Large intestine (tissue), 3 donors: ENCODE measurements at regions not wholly inside any gene's neighbourhood (a gene's known extent, or its start where the extent isn't known, plus 50 kb on each side); places are given as distances from the start of the nearest gene placed in this dataset.
"Not testable (repeated sequence)": the region's sequence is repeated elsewhere in the genome, so short reads cannot be mapped to it uniquely, and the experiment has no call there.

Experiments used
- DNase-seq, 2 donors: peaks; one replicate each; pipeline versions ENCODE4 v3.0.0 to v3.0.0-alpha.2; 2013
- H3K27ac ChIP-seq: one replicate; pipeline ENCODE4 v1.5.1; 2013; ENCODE audit warnings: low read length
- H3K27me3 ChIP-seq: 2 replicates; pipeline ENCODE4 v1.6.1; 2013; ENCODE audit warnings: low read length; ENCODE audit not compliant: control insufficient read depth, insufficient read depth
- H3K36me3 ChIP-seq: 2 replicates; pipeline ENCODE4 v1.6.1; 2013; ENCODE audit warnings: low read length; ENCODE audit not compliant: control insufficient read depth, insufficient read depth
- H3K4me1 ChIP-seq: one replicate; pipeline ENCODE4 v1.6.1; 2013; ENCODE audit warnings: low read length; ENCODE audit not compliant: control insufficient read depth, insufficient read depth
- H3K4me3 ChIP-seq: one replicate; pipeline ENCODE4 v1.5.1; 2013; ENCODE audit warnings: low read length
- H3K9me3 ChIP-seq: one replicate; pipeline ENCODE4 v1.6.1; 2013; ENCODE audit warnings: mild to moderate bottlenecking, low read depth, low read length, moderate library complexity; ENCODE audit not compliant: control insufficient read depth
- WGBS: methylation state at CpG from one replicate; pipeline ENCODE4 v1.1.5; 2013; ENCODE audit warnings: low lambda C conversion rate; ENCODE audit not compliant: insufficient coverage; 5-methylcytosine and 5-hydroxymethylcytosine counted together

GRCh38 chr19:34067861-34068271 lies 104.4 kb upstream of the LSM14A start:
- Histone ChIP-seq H3K27me3 (peaks cover 9% of the 10 kb centered on the region), H3K9me3 (no peaks in the 10 kb centered on the region), H3K4me3 (no peak overlapping the region), H3K36me3 (no peaks in the 10 kb centered on the region), H3K27ac (no peak overlapping the region), H3K4me1 (no peaks in the 10 kb centered on the region)
- no peak for DNase-seq
- 100% methylated on average over 1 of the region's 7 CpGs for WGBS

- Histone ChIP-seq H3K4me3 (no peak overlapping the region), H3K27me3 (no peaks in the 10 kb centered on the region), H3K36me3 (no peaks in the 10 kb centered on the region), H3K9me3 (no peaks in the 10 kb centered on the region), H3K27ac (no peak overlapping the region), H3K4me1 (no peaks in the 10 kb centered on the region)
- WGBS: no CpG with 5 or more reads among the region's 3 CpGs
- DNase-seq: no peak
Measured at GRCh38 chr19:34075661-34076091, 96.6 kb upstream of the LSM14A start.

- H3K9me3 ChIP-seq: no peaks in the 10 kb centered on the region
- H3K27ac ChIP-seq: no peak overlapping the region
- H3K36me3 ChIP-seq: no peaks in the 10 kb centered on the region
- DNase-seq: no peak
- no peak overlapping the region for H3K4me3 ChIP-seq
- peaks cover 5% of the 10 kb centered on the region for H3K27me3 ChIP-seq
- 48% methylated on average over 3 of the region's 10 CpGs for WGBS
- no peaks in the 10 kb centered on the region for H3K4me1 ChIP-seq
Measured at GRCh38 chr19:34082289-34083077, 89.8 kb upstream of the LSM14A start.

- Histone ChIP-seq H3K36me3 (no peaks in the 10 kb centered on the region), H3K27me3 (peaks cover 5% of the 10 kb centered on the region), H3K27ac (no peak overlapping the region), H3K9me3 (no peaks in the 10 kb centered on the region), H3K4me3 (no peak overlapping the region), H3K4me1 (no peaks in the 10 kb centered on the region)
- no peak for DNase-seq
- WGBS: no CpG with 5 or more reads among the region's 3 CpGs
Measured at GRCh38 chr19:34084396-34085145, 87.7 kb upstream of the LSM14A start.

GRCh38 chr19:34085336-34085735 lies 87.0 kb upstream of the LSM14A start:
- no peaks in the 10 kb centered on the region for H3K9me3 ChIP-seq
- WGBS: no CpG with 5 or more reads among the region's 3 CpGs
- H3K27me3 ChIP-seq: peaks cover 5% of the 10 kb centered on the region
- no peak overlapping the region for H3K27ac ChIP-seq
- H3K4me3 ChIP-seq: no peak overlapping the region
- H3K36me3 ChIP-seq: no peaks in the 10 kb centered on the region
- no peaks in the 10 kb centered on the region for H3K4me1 ChIP-seq
- no peak for DNase-seq

- no peak for DNase-seq
- H3K27ac ChIP-seq: no peak overlapping the region
- H3K4me1 ChIP-seq: no peaks in the 10 kb centered on the region
- no peak overlapping the region for H3K4me3 ChIP-seq
- H3K9me3 ChIP-seq: no peaks in the 10 kb centered on the region
- H3K36me3 ChIP-seq: no peaks in the 10 kb centered on the region
- H3K27me3 ChIP-seq: peaks cover 3% of the 10 kb centered on the region
Measured at GRCh38 chr19:34088292-34088691, 84.0 kb upstream of the LSM14A start.

- Histone ChIP-seq H3K4me1 (no peaks in the 10 kb centered on the region), H3K27me3 (peaks cover 3% of the 10 kb centered on the region), H3K4me3 (no peak overlapping the region), H3K9me3 (no peaks in the 10 kb centered on the region), H3K36me3 (no peaks in the 10 kb centered on the region), H3K27ac (no peak overlapping the region)
- WGBS: 71% methylated on average over 1 of the region's 5 CpGs
- no peak for DNase-seq
Measured at GRCh38 chr19:34089566-34089965, 82.7 kb upstream of the LSM14A start.

GRCh38 chr19:34094960-34095359 lies 77.3 kb upstream of the LSM14A start:
- WGBS: no CpG with 5 or more reads among the region's 3 CpGs
- no peak for DNase-seq
- H3K4me1 ChIP-seq: no peaks in the 10 kb centered on the region

GRCh38 chr19:34095411-34095810 lies 76.9 kb upstream of the LSM14A start:
- not testable (repeated sequence) for DNase-seq, H3K9me3 ChIP-seq, H3K36me3 ChIP-seq, H3K27me3 ChIP-seq, H3K4me3 ChIP-seq, H3K4me1 ChIP-seq, H3K27ac ChIP-seq
- WGBS: no CpG with 5 or more reads among the region's 5 CpGs

More at GRCh38 chr19:34094960-34095359, 77.3 kb upstream of the LSM14A start:
- no peak overlapping the region for H3K27ac ChIP-seq
- no peak overlapping the region for H3K4me3 ChIP-seq
- H3K9me3 ChIP-seq: no peaks in the 10 kb centered on the region
- peaks cover 3% of the 10 kb centered on the region for H3K27me3 ChIP-seq
- H3K36me3 ChIP-seq: no peaks in the 10 kb centered on the region

- Histone ChIP-seq H3K4me1 (no peaks in the 10 kb centered on the region), H3K4me3 (no peak overlapping the region), H3K27me3 (peaks cover 3% of the 10 kb centered on the region), H3K9me3 (no peaks in the 10 kb centered on the region), H3K36me3 (no peaks in the 10 kb centered on the region), H3K27ac (no peak overlapping the region)
- DNase-seq: peak in 1 of 2 donors; percentile 17
- 29% methylated on average over 7 of the region's 14 CpGs for WGBS
Measured at GRCh38 chr19:34096020-34096915, 76.0 kb upstream of the LSM14A start.
